SK-N-MC (cell line): ENCODE measurements at regions not wholly inside any gene's neighbourhood (a gene's known extent, or its start where the extent isn't known, plus 50 kb on each side); places are given as distances from the start of the nearest gene placed in this dataset.

Source experiments
- DNase-seq: peaks from one replicate; pipeline ENCODE4 v3.0.0-alpha.2; 2011; ENCODE audit warnings: low read depth, low spot score
- H3K27ac ChIP-seq: fragments of 200-600 bp; sonication (generic); 2 replicates; pipeline ENCODE4 v1.5.1; 2016; ENCODE audit warnings: mixed run types
- H3K36me3 ChIP-seq: fragments of 200-600 bp; sonication (generic); 2 replicates; pipeline ENCODE4 v1.6.1; 2017; ENCODE audit warnings: antibody characterized with exemption, low read length, mixed read lengths; ENCODE audit not compliant: insufficient read depth
- H3K4me3 ChIP-seq: fragments of 200-600 bp; sonication (generic); 2 replicates; pipeline ENCODE4 v1.5.1; 2016
- H3K9ac ChIP-seq: fragments of 200-600 bp; sonication (generic); 2 replicates; pipeline ENCODE4 v1.8.0; 2017; ENCODE audit warnings: mixed run types, mixed read lengths; ENCODE audit not compliant: insufficient read length
- H3K9me3 ChIP-seq: fragments of 200-600 bp; sonication (generic); 2 replicates; pipeline ENCODE4 v1.6.1; 2017; ENCODE audit warnings: low read depth, mild to moderate bottlenecking, antibody characterized with exemption, low read length, moderate library complexity, mixed read lengths
- EZH2 ChIP-seq: fragments of 200-600 bp; sonication (generic); IDR thresholded peaks from one replicate; pipeline ENCODE4 v1.6.1; 2017; ENCODE audit warnings: antibody characterized with exemption
- FOXP2 ChIP-seq: optimal IDR thresholded peaks from 2 replicates; pipeline ENCODE3; 2011; ENCODE audit warnings: mild to moderate bottlenecking, moderate library complexity; ENCODE audit not compliant: insufficient read depth; ENCODE audit errors: extremely low read length, control extremely low read depth
- POLR2AphosphoS5 ChIP-seq: IDR thresholded peaks from 2 replicates; pipeline ENCODE4 v1.6.1; 2012; ENCODE audit warnings: mild to moderate bottlenecking, low read depth, low read length, borderline replicate concordance

DNA sequence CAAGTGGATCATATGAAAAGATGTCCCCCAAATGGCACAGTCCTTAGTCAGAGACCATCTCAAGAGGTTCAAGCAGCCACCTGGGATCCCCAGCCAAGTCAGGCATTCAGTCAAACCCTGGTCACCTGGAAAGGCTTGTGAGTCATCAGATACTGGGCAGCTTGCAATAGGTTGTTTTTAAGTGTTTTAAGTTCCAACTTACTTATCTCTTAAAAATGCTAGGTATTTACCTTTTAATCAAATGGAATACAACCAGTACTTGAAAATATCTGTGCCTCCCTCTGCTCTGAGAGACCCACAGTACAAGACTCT lies 262.2 kb downstream of the WDR11 start:
- no peak overlapping the region for H3K9ac ChIP-seq
- no peaks in the 10 kb centered on the region for H3K36me3 ChIP-seq
- no peaks in the 10 kb centered on the region for H3K9me3 ChIP-seq
- no peak overlapping the region for H3K27ac ChIP-seq
- DNase-seq = no peak
- TF ChIP-seq POLR2AphosphoS5 (no peak), EZH2 (no peak), FOXP2 (no peak)
- no peak overlapping the region for H3K4me3 ChIP-seq

DNA sequence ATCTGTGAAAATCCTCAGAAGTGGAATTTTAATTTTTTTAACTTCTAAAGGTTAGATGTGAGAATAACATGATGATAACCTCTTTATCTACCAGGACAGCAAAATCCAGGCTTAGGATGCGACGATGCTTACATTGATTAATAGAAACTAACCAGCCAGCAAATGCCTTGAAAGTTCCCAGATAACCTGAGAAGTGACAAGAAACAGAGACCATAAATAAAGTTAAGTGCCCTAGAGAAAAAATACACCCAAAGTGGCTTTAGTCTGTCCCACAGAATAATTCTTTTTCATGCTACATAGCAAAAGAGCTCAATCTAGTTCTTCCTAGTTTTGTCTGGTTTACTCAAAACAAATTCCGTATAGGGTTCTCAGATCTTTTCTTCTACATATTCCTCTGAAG lies 262.7 kb downstream of the WDR11 start:
- TF ChIP-seq POLR2AphosphoS5 = no peak
- TF ChIP-seq FOXP2 = no peak
- no peak for TF ChIP-seq EZH2

GRCh38 chr10:121115154-121115553 lies 264.0 kb downstream of the WDR11 start:
- no peak for DNase-seq
- Histone ChIP-seq H3K27ac (no peak overlapping the region), H3K36me3 (no peaks in the 10 kb centered on the region), H3K4me3 (no peak overlapping the region), H3K9me3 (no peaks in the 10 kb centered on the region), H3K9ac (no peak overlapping the region)
- TF ChIP-seq FOXP2 = no peak
- no peak for TF ChIP-seq POLR2AphosphoS5
- TF ChIP-seq EZH2 = no peak

More for the DNA sequence above, 262.7 kb downstream of the WDR11 start:
- no peak overlapping the region for H3K9ac ChIP-seq
- DNase-seq = no peak
- no peak overlapping the region for H3K4me3 ChIP-seq
- H3K27ac ChIP-seq = no peak overlapping the region
- H3K36me3 ChIP-seq = no peaks in the 10 kb centered on the region
- H3K9me3 ChIP-seq = no peaks in the 10 kb centered on the region

DNA sequence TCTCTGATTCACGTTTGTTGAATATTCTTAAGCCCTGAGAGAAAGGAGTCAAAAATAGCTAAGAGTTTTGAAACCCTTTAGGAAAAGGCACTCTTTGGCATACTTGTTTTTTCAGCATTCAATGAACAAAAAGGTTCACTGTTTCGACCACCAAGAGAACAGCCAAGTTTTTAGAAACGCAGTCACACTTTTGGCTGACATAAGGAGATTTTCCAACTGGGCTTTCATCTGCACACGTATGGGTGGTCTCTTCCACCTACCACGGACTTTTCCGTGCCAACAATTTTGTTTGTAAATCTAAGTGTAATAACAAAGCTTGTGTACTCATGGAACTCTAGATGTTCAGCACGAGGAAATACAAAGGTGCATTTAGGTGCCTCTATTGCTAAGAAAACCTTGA lies 270.3 kb downstream of the WDR11 start:
- no peaks in the 10 kb centered on the region for H3K36me3 ChIP-seq
- no peak overlapping the region for H3K4me3 ChIP-seq
- H3K27ac ChIP-seq = no peak overlapping the region
- no peaks in the 10 kb centered on the region for H3K9me3 ChIP-seq
- TF ChIP-seq EZH2 (no peak), POLR2AphosphoS5 (no peak), FOXP2 (no peak)
- no peak overlapping the region for H3K9ac ChIP-seq
- no peak for DNase-seq

- Histone ChIP-seq H3K27ac (no peak overlapping the region), H3K36me3 (no peaks in the 10 kb centered on the region), H3K4me3 (no peak overlapping the region), H3K9me3 (no peaks in the 10 kb centered on the region), H3K9ac (no peak overlapping the region)
- no peak for DNase-seq
- no peak for TF ChIP-seq FOXP2
- no peak for TF ChIP-seq POLR2AphosphoS5
- TF ChIP-seq EZH2 = no peak
Observed at GRCh38 chr10:121127151-121127906, 276.2 kb downstream of the WDR11 start.

DNA sequence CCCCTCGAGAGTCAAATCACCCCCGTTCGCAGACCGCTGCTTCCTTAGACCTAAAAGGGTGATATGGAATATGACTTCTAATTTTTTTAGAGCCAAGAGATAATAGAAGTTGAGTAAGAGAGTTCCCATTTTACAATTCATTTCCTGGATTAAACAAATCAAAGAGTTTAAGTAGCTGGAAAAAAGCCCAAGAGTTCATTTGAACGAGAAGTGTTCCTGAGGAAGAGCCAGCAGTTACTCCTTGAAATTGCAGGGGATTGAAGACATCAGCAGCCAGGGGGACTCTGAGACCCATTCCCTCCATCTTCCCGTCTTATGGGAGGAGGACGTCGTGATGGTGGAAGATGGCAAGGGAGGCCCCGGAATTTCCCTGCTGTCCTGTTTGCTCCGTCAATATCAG lies 277.0 kb downstream of the WDR11 start:
- Histone ChIP-seq H3K4me3 (no peak overlapping the region), H3K36me3 (no peaks in the 10 kb centered on the region), H3K9me3 (no peaks in the 10 kb centered on the region), H3K27ac (no peak overlapping the region), H3K9ac (no peak overlapping the region)
- TF ChIP-seq EZH2 = no peak
- TF ChIP-seq POLR2AphosphoS5 = no peak
- TF ChIP-seq FOXP2 = no peak
- no peak for DNase-seq

DNA sequence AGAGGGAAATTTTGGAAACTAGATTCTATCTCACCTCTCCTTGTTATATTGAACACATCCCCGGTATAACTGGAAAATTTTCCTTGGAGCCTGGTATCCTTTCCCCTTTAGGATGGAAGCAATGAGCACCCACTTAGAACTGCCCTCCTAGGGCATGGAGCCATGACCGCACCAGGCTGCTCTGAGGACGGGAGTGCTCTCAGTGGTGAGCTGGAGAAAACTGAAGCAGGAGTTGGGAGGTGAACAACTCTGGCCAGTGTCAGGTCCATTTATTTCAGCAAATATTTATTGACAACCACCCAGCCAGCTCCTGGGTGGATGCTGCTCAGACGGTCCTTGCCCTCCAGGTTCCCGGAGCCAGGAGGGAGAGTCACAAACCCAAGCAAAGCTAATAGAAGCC lies 278.1 kb downstream of the WDR11 start:
- Histone ChIP-seq H3K4me3 (no peak overlapping the region), H3K9ac (no peak overlapping the region), H3K9me3 (no peaks in the 10 kb centered on the region), H3K36me3 (no peaks in the 10 kb centered on the region), H3K27ac (no peak overlapping the region)
- DNase-seq = no peak
- no peak for TF ChIP-seq EZH2
- no peak for TF ChIP-seq POLR2AphosphoS5
- TF ChIP-seq FOXP2 = no peak

GRCh38 chr10:121130382-121130781 lies 279.2 kb downstream of the WDR11 start:
- Histone ChIP-seq H3K9ac (no peak overlapping the region), H3K27ac (no peak overlapping the region), H3K4me3 (no peak overlapping the region), H3K9me3 (no peaks in the 10 kb centered on the region), H3K36me3 (no peaks in the 10 kb centered on the region)
- TF ChIP-seq FOXP2 (no peak), EZH2 (no peak), POLR2AphosphoS5 (no peak)
- DNase-seq = no peak

GRCh38 chr10:121131014-121131413 lies 279.9 kb downstream of the WDR11 start:
- H3K9ac ChIP-seq = no peak overlapping the region
- TF ChIP-seq POLR2AphosphoS5 (no peak), EZH2 (no peak), FOXP2 (no peak)
- H3K4me3 ChIP-seq = no peak overlapping the region
- H3K36me3 ChIP-seq = no peaks in the 10 kb centered on the region
- DNase-seq = no peak
- no peak overlapping the region for H3K27ac ChIP-seq
- H3K9me3 ChIP-seq = no peaks in the 10 kb centered on the region
